ENCODE measurements at regions not wholly inside any gene's neighbourhood (a gene's known extent, or its start where the extent isn't known, plus 50 kb on each side); places are given as distances from the start of the nearest gene placed in this dataset.
A peak's percentile ranks its signal among the peaks of the same experiment; 100 is the strongest.

GRCh38 chr11:69395287-69395686, 86.2 kb upstream of the LINC01488 start:
- TF ChIP-seq POLR2A (IDR thresholded peaks at IDR 0.05) = no peak
- TF ChIP-seq, protein P1, sequence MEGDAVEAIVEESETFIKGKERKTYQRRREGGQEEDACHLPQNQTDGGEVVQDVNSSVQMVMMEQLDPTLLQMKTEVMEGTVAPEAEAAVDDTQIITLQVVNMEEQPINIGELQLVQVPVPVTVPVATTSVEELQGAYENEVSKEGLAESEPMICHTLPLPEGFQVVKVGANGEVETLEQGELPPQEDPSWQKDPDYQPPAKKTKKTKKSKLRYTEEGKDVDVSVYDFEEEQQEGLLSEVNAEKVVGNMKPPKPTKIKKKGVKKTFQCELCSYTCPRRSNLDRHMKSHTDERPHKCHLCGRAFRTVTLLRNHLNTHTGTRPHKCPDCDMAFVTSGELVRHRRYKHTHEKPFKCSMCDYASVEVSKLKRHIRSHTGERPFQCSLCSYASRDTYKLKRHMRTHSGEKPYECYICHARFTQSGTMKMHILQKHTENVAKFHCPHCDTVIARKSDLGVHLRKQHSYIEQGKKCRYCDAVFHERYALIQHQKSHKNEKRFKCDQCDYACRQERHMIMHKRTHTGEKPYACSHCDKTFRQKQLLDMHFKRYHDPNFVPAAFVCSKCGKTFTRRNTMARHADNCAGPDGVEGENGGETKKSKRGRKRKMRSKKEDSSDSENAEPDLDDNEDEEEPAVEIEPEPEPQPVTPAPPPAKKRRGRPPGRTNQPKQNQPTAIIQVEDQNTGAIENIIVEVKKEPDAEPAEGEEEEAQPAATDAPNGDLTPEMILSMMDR (IDR thresholded peaks at IDR 0.05 in 8 of 11, conservative IDR thresholded peaks at IDR 0.05 in 3 of 11) = no peak
- TF ChIP-seq POLR2AphosphoS5 (IDR thresholded peaks at IDR 0.05) = no peak
- no peak overlapping the region for H3K27ac ChIP-seq
- H3K4me1 ChIP-seq = peaks cover 0 to 15% (median 2%) of the 10 kb centered on the region in 6 donors
- 86 to 93% (median 90%) methylated on average over 7 to 8 of the region's 8 CpGs for WGBS, 5 donors
- peak; percentile 39 for DNase-seq
- intact Hi-C loops (cut with DNase I; ENCODE audit: low total_unique reads) = no loop called here
- H3K4me3 ChIP-seq = no peak overlapping the region
- no peaks in the 10 kb centered on the region for H3K9me3 ChIP-seq
- H3K27me3 ChIP-seq (replicated peaks in 1 of 7) = peaks cover 0 to 4% (median 0%) of the 10 kb centered on the region in 7 donors
- H3K36me3 ChIP-seq = no peaks in the 10 kb centered on the region

GRCh38 chr11:69396051-69396947, 85.2 kb upstream of the LINC01488 start:
- 82 to 91% (median 87%) methylated on average over 13 to 14 of the region's 14 CpGs for WGBS, 5 donors
- H3K9me3 ChIP-seq = no peaks in the 10 kb centered on the region
- TF ChIP-seq POLR2AphosphoS5 (IDR thresholded peaks at IDR 0.05) (no peak), POLR2A (IDR thresholded peaks at IDR 0.05) (no peak)
- TF ChIP-seq, protein P1 (IDR thresholded peaks at IDR 0.05 in 8 of 11, conservative IDR thresholded peaks at IDR 0.05 in 3 of 11) = no peak
- peak; percentile 35 for DNase-seq
- H3K27ac ChIP-seq = no peak overlapping the region
- H3K27me3 ChIP-seq (replicated peaks in 1 of 7) = peaks cover 0 to 4% (median 0%) of the 10 kb centered on the region in 7 donors
- no peaks in the 10 kb centered on the region for H3K36me3 ChIP-seq
- no peak overlapping the region for H3K4me3 ChIP-seq
- peaks cover 0 to 18% (median 2%) of the 10 kb centered on the region in 6 donors for H3K4me1 ChIP-seq
- intact Hi-C loops (cut with DNase I; ENCODE audit: low total_unique reads) = no loop called here

DNA sequence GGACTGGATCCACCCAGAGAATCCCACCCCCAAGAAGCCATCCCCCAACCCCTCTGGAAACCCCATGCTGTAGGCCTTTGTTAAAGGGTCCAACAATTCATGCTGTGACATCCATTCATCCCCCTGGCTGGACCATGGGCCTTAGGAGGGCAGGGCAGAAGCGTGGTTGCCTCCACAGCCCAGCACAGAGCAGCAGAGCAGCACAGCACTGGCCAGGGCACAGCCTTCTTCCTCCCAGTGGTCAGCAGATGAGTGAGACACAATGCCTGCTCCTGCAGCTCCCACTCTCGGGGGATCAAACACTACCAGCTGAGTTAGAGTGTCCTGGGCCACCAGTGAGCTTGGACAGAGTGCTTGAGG, 84.5 kb upstream of the LINC01488 start:
- H3K27ac ChIP-seq = no peak overlapping the region
- no peak for TF ChIP-seq POLR2AphosphoS5 (IDR thresholded peaks at IDR 0.05)
- TF ChIP-seq, protein P1 (IDR thresholded peaks at IDR 0.05 in 8 of 11, conservative IDR thresholded peaks at IDR 0.05 in 3 of 11) = no peak
- no peak for TF ChIP-seq POLR2A (IDR thresholded peaks at IDR 0.05)
- H3K4me1 ChIP-seq = peaks cover 0 to 24% (median 4%) of the 10 kb centered on the region in 6 donors
- no peak overlapping the region for H3K4me3 ChIP-seq
- WGBS, 5 donors = 69 to 100% (median 90%) methylated on average over 1 to 2 of the region's 2 CpGs
- no peaks in the 10 kb centered on the region for H3K36me3 ChIP-seq
- H3K9me3 ChIP-seq = no peaks in the 10 kb centered on the region
- no peaks in the 10 kb centered on the region for H3K27me3 ChIP-seq (replicated peaks in 1 of 7)
- intact Hi-C loops (cut with DNase I; ENCODE audit: low total_unique reads) = no loop called here
- peak; percentile 57 for DNase-seq

DNA sequence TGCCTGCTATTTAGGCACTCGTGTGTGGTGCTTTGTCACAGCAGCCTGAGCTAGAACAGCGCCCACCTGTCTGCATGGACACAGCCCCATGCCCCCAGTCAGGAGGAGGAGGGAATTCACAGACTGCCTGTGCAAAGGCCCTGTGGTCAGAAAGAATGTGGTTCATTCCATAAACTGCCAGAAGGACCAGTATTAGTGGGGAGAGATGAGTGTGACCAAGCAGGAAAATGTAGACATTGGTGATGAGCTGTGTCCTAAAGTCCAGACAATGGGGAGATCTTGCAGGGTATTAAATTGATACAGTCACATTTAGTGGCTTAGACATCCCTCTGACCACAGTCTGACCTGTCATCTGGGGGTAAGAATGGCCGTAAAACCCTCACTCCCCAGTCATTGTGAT, 83.7 kb upstream of the LINC01488 start:
- no peak for DNase-seq
- no peaks in the 10 kb centered on the region for H3K27me3 ChIP-seq (replicated peaks in 1 of 7)
- no peak overlapping the region for H3K27ac ChIP-seq
- peaks cover 0 to 28% (median 5%) of the 10 kb centered on the region in 6 donors for H3K4me1 ChIP-seq
- H3K36me3 ChIP-seq = no peaks in the 10 kb centered on the region
- intact Hi-C loops (cut with DNase I; ENCODE audit: low total_unique reads) = no loop called here
- 83 to 94% (median 87%) methylated on average over 3 of the region's 3 CpGs for WGBS, 5 donors
- no peak for TF ChIP-seq POLR2A (IDR thresholded peaks at IDR 0.05)
- H3K4me3 ChIP-seq = no peak overlapping the region
- peaks cover 0 to 6% (median 1%) of the 10 kb centered on the region in 8 donors for H3K9me3 ChIP-seq

Data from spleen (tissue), 11 donors.